PFSK-1 (cell line): ENCODE measurements at regions not wholly inside any gene's neighbourhood (a gene's known extent, or its start where the extent isn't known, plus 50 kb on each side); places are given as distances from the start of the nearest gene placed in this dataset.

Experiments used
- POLR2AphosphoS5 ChIP-seq: IDR thresholded peaks from 2 replicates; pipeline ENCODE4 v1.6.1; 2012; ENCODE audit warnings: low read depth, mild to moderate bottlenecking, control low read depth, low read length, moderate library complexity
- SIN3A ChIP-seq: IDR thresholded peaks from 2 replicates; pipeline ENCODE4 v1.6.1; 2012; ENCODE audit warnings: mild to moderate bottlenecking, low read length, moderate library complexity, borderline replicate concordance; ENCODE audit not compliant: insufficient read depth

DNA sequence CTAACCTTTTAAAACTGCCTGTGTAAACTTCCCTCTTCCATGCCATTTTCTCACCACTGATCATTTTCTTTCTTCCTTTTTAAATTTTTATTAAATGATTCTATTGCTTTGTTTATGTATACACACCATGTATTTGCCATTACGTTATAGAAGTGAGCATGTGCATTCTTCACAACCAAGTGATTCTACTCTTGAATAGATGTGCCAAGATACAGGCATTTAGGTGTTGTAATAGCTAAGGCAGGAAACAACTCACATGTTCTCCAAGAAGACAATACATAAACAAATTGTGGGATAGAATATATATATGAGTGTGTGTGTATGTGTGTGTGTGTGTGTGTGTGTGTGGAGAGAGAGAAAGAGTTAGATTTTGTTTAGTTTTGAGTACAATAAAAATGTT is 202.6 kb upstream of the SEMA3E start:
- no peak for TF ChIP-seq SIN3A
- no peak for TF ChIP-seq POLR2AphosphoS5
